Progenitor cell of endocrine pancreas (in vitro differentiated cells): ENCODE measurements at regions not wholly inside any gene's neighbourhood (a gene's known extent, or its start where the extent isn't known, plus 50 kb on each side); places are given as distances from the start of the nearest gene placed in this dataset.
"Not testable (repeated sequence)": the region's sequence is repeated elsewhere in the genome, so short reads cannot be mapped to it uniquely, and the experiment has no call there.

Experiments used
- DNase-seq: peaks from one replicate; pipeline ENCODE4 v3.0.0; 2021; ENCODE audit warnings: low spot score; ENCODE audit not compliant: unreplicated experiment
- H3K27ac Mint-ChIP-seq: 2 replicates; pipeline ENCODE4 v1.8.0; 2021; ENCODE audit warnings: mild to moderate bottlenecking, moderate library complexity, mixed read lengths
- H3K27me3 Mint-ChIP-seq: 2 replicates; pipeline ENCODE4 v1.8.0; 2021; ENCODE audit warnings: mixed read lengths
- H3K36me3 Mint-ChIP-seq: 2 replicates; pipeline ENCODE4 v1.8.0; 2022; ENCODE audit warnings: mixed read lengths; ENCODE audit not compliant: insufficient read depth
- H3K4me1 Mint-ChIP-seq: 2 replicates; pipeline ENCODE4 v1.8.0; 2021; ENCODE audit warnings: low read depth, mixed read lengths
- H3K4me3 Mint-ChIP-seq: 2 replicates; pipeline ENCODE4 v1.8.0; 2021; ENCODE audit warnings: low read depth, mild to moderate bottlenecking, moderate library complexity, mixed read lengths
- H3K9me3 Mint-ChIP-seq: 2 replicates; pipeline ENCODE4 v1.8.0; 2021; ENCODE audit warnings: low read depth, mixed read lengths
- TF ChIP-seq, protein P1 (sequence below): fragments of 200-600 bp; sonication (generic); IDR thresholded peaks from one replicate; pipeline ENCODE4 v1.5.0; 2021; ENCODE audit warnings: antibody characterized with exemption, mild to moderate bottlenecking; ENCODE audit not compliant: unreplicated experiment

DNA sequence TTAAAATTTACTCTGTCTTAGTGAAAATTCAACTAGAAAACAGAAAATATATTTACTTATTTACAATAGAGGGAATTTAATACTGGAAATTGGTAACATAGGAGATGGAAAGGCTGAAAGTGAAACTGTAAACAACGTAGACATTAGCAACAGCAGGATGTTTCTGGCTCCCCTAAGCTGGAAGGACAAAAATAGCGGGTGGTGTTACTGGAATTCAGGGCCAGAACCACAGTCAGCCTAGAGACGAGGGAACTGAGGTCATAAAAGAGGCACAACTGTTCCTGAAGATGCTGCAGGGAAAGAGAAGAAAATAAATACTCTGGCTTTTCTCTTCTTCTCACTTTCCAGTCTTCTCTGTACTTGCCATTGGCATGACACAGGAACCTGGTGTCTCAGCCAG, 80.4 kb upstream of the NIPBL start:
- H3K27me3 Mint-ChIP-seq, result peaks cover 8% of the 10 kb centered on the region
- H3K4me3 Mint-ChIP-seq, result no peak overlapping the region
- TF ChIP-seq, protein P1, sequence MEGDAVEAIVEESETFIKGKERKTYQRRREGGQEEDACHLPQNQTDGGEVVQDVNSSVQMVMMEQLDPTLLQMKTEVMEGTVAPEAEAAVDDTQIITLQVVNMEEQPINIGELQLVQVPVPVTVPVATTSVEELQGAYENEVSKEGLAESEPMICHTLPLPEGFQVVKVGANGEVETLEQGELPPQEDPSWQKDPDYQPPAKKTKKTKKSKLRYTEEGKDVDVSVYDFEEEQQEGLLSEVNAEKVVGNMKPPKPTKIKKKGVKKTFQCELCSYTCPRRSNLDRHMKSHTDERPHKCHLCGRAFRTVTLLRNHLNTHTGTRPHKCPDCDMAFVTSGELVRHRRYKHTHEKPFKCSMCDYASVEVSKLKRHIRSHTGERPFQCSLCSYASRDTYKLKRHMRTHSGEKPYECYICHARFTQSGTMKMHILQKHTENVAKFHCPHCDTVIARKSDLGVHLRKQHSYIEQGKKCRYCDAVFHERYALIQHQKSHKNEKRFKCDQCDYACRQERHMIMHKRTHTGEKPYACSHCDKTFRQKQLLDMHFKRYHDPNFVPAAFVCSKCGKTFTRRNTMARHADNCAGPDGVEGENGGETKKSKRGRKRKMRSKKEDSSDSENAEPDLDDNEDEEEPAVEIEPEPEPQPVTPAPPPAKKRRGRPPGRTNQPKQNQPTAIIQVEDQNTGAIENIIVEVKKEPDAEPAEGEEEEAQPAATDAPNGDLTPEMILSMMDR, result no peak
- H3K36me3 Mint-ChIP-seq, result no peaks in the 10 kb centered on the region
- no peaks in the 10 kb centered on the region for H3K4me1 Mint-ChIP-seq
- no peaks in the 10 kb centered on the region for H3K9me3 Mint-ChIP-seq
- no peak overlapping the region for H3K27ac Mint-ChIP-seq
- DNase-seq, result no peak

DNA sequence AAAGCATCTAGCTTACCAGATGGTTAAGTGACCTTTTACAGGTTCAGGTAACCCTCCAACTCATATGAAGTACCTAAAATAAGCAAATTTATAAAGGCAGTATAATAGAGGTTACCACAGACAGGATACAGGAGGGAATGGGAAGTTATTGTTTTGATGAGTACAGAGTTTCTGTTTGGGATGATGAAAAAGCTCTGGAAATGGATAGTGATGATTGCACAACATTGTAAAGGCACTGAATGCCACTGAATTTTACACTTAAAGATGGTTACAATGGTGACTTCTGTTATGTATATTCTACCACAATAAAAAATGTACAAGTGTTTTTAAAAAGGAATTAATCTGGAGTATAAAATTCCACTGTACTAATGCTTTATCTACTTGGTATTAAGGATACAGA, 75.0 kb upstream of the NIPBL start:
- no peaks in the 10 kb centered on the region for H3K4me1 Mint-ChIP-seq
- no peak overlapping the region for H3K27ac Mint-ChIP-seq

DNA sequence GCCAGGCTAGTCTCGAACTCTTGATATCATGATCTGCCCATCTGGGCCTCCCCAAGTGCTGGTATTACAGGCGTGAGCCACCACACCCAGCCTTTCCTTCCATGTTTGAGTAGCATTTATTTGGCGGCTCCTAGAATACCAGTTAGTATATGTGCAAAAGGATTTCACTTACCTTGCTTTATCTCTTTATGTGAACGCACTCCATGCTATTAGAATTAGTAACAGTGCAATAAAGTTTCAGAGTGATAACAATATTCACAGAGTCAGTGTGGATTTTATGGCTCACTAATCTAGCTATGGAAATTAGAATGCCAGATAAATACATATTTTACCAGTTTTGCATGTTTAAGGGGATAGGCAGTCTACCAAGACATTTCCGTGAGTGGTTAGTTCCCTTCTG, 74.4 kb upstream of the NIPBL start:
- no peak for DNase-seq
- Mint-ChIP-seq H3K9me3 (no peaks in the 10 kb centered on the region), H3K36me3 (no peaks in the 10 kb centered on the region), H3K27me3 (peaks cover 19% of the 10 kb centered on the region), H3K4me3 (no peak overlapping the region), H3K4me1 (no peaks in the 10 kb centered on the region), H3K27ac (no peak overlapping the region)
- TF ChIP-seq, protein P1, result no peak

More for the DNA sequence above, 75.0 kb upstream of the NIPBL start:
- H3K27me3 Mint-ChIP-seq, result peaks cover 19% of the 10 kb centered on the region
- TF ChIP-seq, protein P1, result no peak
- DNase-seq, result no peak
- H3K9me3 Mint-ChIP-seq, result no peaks in the 10 kb centered on the region
- H3K36me3 Mint-ChIP-seq, result no peaks in the 10 kb centered on the region
- H3K4me3 Mint-ChIP-seq, result no peak overlapping the region

DNA sequence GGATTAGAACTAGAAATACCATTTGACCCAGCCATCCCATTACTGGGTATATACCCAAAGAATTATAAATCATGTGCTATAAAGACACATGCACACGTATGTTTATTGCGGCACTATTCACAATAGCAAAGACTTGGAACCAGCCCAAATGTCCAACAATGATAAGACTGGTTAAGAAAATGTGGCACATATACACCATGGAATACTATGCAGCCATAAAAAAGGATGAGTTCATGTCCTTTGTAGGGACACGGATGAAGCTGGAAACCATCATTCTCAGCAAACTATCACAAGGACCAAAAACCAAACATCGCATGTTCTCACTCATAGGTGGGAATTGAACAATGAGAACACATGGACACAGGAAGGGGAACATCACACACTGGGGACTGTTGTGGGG, 63.3 kb upstream of the NIPBL start:
- H3K9me3 Mint-ChIP-seq, DNase-seq, H3K4me1 Mint-ChIP-seq, H3K27me3 Mint-ChIP-seq, H3K27ac Mint-ChIP-seq, H3K36me3 Mint-ChIP-seq, H3K4me3 Mint-ChIP-seq: not testable (repeated sequence)

DNA sequence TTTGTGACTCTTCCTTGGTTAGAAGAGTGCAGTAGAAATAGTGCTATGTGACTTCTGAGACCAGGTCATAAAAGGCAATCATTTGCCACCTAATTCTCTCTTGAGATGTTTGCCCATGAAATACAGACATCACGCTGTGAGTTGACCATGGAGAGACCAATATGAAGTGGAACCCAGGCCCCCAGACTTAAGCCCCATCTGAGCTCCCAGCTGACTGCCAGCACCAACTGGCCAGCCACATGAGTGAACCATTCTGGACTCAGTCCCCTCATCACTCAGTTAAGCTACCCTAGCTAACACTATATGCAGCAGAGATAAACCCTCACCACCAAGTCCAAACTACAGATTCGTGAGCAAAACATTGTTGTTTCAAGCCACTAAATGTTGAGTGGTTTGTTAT, 60.7 kb upstream of the NIPBL start:
- Mint-ChIP-seq H3K4me3 (no peak overlapping the region), H3K36me3 (no peaks in the 10 kb centered on the region), H3K27me3 (peaks cover 5% of the 10 kb centered on the region), H3K27ac (no peak overlapping the region), H3K9me3 (no peaks in the 10 kb centered on the region), H3K4me1 (no peaks in the 10 kb centered on the region)
- DNase-seq, result no peak
- TF ChIP-seq, protein P1, result no peak

DNA sequence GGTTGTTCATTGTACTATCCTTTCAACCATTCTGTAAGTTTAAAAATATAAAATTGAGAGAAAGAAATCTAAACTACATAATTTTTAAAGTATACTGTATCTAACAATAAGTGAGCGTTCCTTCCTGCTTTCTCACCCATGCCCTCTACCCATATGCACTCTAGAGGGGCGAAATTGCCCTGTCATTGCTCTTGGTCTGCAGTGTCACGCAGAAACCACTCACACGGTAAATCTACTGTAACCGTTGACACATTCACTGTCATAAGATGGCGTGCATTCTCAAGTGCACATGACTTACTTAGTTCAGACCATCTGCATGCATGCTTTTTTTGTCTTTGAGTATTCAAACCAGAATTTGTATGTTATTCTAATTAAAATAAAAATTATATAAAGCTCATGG, 55.7 kb upstream of the NIPBL start:
- Mint-ChIP-seq H3K4me3 (no peak overlapping the region), H3K36me3 (no peaks in the 10 kb centered on the region), H3K4me1 (no peaks in the 10 kb centered on the region), H3K27ac (no peak overlapping the region), H3K9me3 (peaks cover 7% of the 10 kb centered on the region), H3K27me3 (peaks cover 35% of the 10 kb centered on the region)
- DNase-seq, result no peak
- TF ChIP-seq, protein P1, result no peak
